ENCODE measurements at regions not wholly inside any gene's neighbourhood (a gene's known extent, or its start where the extent isn't known, plus 50 kb on each side); places are given as distances from the start of the nearest gene placed in this dataset.

DNA sequence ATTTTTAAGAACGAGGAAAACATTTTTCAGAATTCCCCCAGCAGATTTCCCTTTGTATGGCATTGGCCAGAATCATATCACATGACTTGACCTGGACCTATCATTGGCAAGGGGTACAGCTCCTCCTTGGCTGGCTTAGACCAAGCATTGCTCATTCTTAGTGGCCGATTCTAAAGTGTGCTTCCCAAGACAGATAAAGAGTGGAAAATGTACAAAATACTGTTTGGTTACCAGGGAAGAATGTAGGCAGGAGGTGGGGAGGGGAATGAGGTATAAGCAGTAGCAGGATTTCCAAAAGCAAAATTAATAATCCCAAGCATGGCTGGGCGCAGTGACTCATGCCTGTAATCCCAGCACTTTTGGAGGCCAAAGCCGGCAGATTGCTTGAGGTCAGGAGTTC is 75.6 kb upstream of the KRTAP11-1 start:
- no peak for TF ChIP-seq MXI1 (IDR thresholded peaks at IDR 0.05; ENCODE audit: low read depth, low read length)
- no peak for TF ChIP-seq EZH2phosphoT487 (IDR thresholded peaks at IDR 0.05; ENCODE audit: borderline replicate concordance, low read depth)
- TF ChIP-seq, protein P1, sequence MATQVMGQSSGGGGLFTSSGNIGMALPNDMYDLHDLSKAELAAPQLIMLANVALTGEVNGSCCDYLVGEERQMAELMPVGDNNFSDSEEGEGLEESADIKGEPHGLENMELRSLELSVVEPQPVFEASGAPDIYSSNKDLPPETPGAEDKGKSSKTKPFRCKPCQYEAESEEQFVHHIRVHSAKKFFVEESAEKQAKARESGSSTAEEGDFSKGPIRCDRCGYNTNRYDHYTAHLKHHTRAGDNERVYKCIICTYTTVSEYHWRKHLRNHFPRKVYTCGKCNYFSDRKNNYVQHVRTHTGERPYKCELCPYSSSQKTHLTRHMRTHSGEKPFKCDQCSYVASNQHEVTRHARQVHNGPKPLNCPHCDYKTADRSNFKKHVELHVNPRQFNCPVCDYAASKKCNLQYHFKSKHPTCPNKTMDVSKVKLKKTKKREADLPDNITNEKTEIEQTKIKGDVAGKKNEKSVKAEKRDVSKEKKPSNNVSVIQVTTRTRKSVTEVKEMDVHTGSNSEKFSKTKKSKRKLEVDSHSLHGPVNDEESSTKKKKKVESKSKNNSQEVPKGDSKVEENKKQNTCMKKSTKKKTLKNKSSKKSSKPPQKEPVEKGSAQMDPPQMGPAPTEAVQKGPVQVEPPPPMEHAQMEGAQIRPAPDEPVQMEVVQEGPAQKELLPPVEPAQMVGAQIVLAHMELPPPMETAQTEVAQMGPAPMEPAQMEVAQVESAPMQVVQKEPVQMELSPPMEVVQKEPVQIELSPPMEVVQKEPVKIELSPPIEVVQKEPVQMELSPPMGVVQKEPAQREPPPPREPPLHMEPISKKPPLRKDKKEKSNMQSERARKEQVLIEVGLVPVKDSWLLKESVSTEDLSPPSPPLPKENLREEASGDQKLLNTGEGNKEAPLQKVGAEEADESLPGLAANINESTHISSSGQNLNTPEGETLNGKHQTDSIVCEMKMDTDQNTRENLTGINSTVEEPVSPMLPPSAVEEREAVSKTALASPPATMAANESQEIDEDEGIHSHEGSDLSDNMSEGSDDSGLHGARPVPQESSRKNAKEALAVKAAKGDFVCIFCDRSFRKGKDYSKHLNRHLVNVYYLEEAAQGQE (IDR thresholded peaks at IDR 0.05; ENCODE audit: low read depth, low read length) = no peak
- no peak for TF ChIP-seq SIN3A (IDR thresholded peaks at IDR 0.05; ENCODE audit: borderline replicate concordance, low read depth, low read length)
- TF ChIP-seq EP300 (IDR thresholded peaks at IDR 0.05; ENCODE audit: borderline replicate concordance in 1 of 2, low read depth in 1 of 2, low read length in 1 of 2) = no peak
- Histone ChIP-seq H3K27ac (ENCODE audit: low read depth in 2 of 2, low read length in 1 of 2) (no peak overlapping the region), H3K36me3 (replicated peaks in 1 of 2; ENCODE audit: control insufficient read depth in 1 of 2, insufficient read depth in 2 of 2, low read length in 1 of 2) (no peaks in the 10 kb centered on the region), H3K27me3 (ENCODE audit: insufficient read depth) (no peaks in the 10 kb centered on the region; the same call in 1 of the 2 replicates), H3K4me1 (ENCODE audit: control insufficient read depth in 1 of 2, insufficient read depth in 2 of 2, low read depth in 1 of 2, low read length in 1 of 2) (no peaks in the 10 kb centered on the region), H3K9ac (no peak overlapping the region), H3K4me2 (no peak overlapping the region), H3K9me2 (no peaks in the 10 kb centered on the region), H3K4me3 (ENCODE audit: low read depth in 2 of 2, low read length in 1 of 2) (no peak overlapping the region), H3F3A (replicated peaks; ENCODE audit: insufficient read depth) (no peaks in the 10 kb centered on the region), H2AFZ (ENCODE audit: low read depth) (no peak overlapping the region), H3K79me2 (ENCODE audit: insufficient read depth) (no peaks in the 10 kb centered on the region), H3K9me3 (no peaks in the 10 kb centered on the region), H4K20me1 (ENCODE audit: insufficient read depth) (no peaks in the 10 kb centered on the region)
- DNase-seq = no peak
- ChIA-PET CTCF (no interaction called here), POLR2A (no interaction called here)
- WGBS (ENCODE audit: low lambda C conversion rate) = 5% methylated on average over 4 of the region's 4 CpGs

DNA sequence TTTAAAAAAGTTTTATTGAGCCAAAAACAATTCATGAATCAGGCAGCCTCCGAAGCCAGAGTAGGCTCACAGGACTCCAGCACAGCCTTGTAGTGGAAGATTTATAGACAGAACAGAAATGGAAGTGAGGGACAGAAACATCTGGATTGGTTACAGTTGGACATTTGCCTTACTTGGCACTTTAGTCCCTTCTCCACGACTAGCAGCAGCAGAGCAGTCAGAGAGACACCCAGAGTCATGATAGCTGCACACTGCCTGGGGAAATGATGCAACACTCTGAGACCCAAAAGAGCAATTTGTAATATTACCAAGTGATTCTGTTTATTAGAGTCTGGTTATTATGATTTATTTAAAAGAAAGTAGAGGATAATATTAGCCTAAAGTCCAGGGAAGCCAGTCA is 72.2 kb upstream of the KRTAP11-1 start:
- Histone ChIP-seq H4K20me1 (ENCODE audit: insufficient read depth) (no peaks in the 10 kb centered on the region), H2AFZ (ENCODE audit: low read depth) (no peak overlapping the region), H3K4me1 (ENCODE audit: control insufficient read depth in 1 of 2, insufficient read depth in 2 of 2, low read depth in 1 of 2, low read length in 1 of 2) (no peaks in the 10 kb centered on the region), H3K4me3 (ENCODE audit: low read depth in 2 of 2, low read length in 1 of 2) (no peak overlapping the region), H3K27ac (ENCODE audit: low read depth in 2 of 2, low read length in 1 of 2) (no peak overlapping the region), H3K4me2 (no peak overlapping the region), H3K9ac (no peak overlapping the region), H3K36me3 (replicated peaks in 1 of 2; ENCODE audit: control insufficient read depth in 1 of 2, insufficient read depth in 2 of 2, low read length in 1 of 2) (no peaks in the 10 kb centered on the region), H3K79me2 (ENCODE audit: insufficient read depth) (no peaks in the 10 kb centered on the region), H3F3A (replicated peaks; ENCODE audit: insufficient read depth) (no peaks in the 10 kb centered on the region), H3K27me3 (ENCODE audit: insufficient read depth) (no peaks in the 10 kb centered on the region), H3K9me3 (no peaks in the 10 kb centered on the region), H3K9me2 (no peaks in the 10 kb centered on the region)
- CTCF ChIA-PET = no interaction called here
- TF ChIP-seq, protein P2, sequence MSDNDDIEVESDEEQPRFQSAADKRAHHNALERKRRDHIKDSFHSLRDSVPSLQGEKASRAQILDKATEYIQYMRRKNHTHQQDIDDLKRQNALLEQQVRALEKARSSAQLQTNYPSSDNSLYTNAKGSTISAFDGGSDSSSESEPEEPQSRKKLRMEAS (IDR thresholded peaks at IDR 0.05; ENCODE audit: low read depth) = no peak
- TF ChIP-seq, protein P3, sequence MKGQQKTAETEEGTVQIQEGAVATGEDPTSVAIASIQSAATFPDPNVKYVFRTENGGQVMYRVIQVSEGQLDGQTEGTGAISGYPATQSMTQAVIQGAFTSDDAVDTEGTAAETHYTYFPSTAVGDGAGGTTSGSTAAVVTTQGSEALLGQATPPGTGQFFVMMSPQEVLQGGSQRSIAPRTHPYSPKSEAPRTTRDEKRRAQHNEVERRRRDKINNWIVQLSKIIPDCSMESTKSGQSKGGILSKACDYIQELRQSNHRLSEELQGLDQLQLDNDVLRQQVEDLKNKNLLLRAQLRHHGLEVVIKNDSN (IDR thresholded peaks at IDR 0.05; ENCODE audit: borderline replicate concordance, low read depth) = no peak
- no peak for TF ChIP-seq POLR2AphosphoS5 (IDR thresholded peaks at IDR 0.05; ENCODE audit: low read depth, low read length)
- 2% methylated on average over 2 of the region's 2 CpGs for WGBS (ENCODE audit: low lambda C conversion rate)
- no peak for DNase-seq
- POLR2A ChIA-PET = no interaction called here
